HepG2 (cell line): ENCODE measurements at regions not wholly inside any gene's neighbourhood (a gene's known extent, or its start where the extent isn't known, plus 50 kb on each side); places are given as distances from the start of the nearest gene placed in this dataset.

Experiments used
- CTCF ChIP-seq: sonication (generic); formaldehyde crosslinking; IDR thresholded peaks from 2 replicates; pipeline ENCODE4 v1.5.0; 2020; ENCODE audit warnings: mild to moderate bottlenecking, missing genetic modification reagents, moderate library complexity
- GABPB1 ChIP-seq: IDR thresholded peaks from 2 replicates; pipeline ENCODE4 v1.6.1; 2016; ENCODE audit warnings: mild to moderate bottlenecking, missing genetic modification reagents, moderate library complexity, missing compliant biosample characterization
- MYC ChIP-seq: sonication (generic); formaldehyde crosslinking; IDR thresholded peaks from 2 replicates; pipeline ENCODE4 v1.9.0; 2021; ENCODE audit warnings: missing genetic modification reagents, borderline replicate concordance
- POGK ChIP-seq: sonication (generic); formaldehyde crosslinking; conservative IDR thresholded peaks from 2 replicates; pipeline ENCODE4 v1.8.0; 2022; ENCODE audit warnings: mild to moderate bottlenecking, moderate library complexity, missing genetic modification reagents
- POLR2A ChIP-seq, 2 experiments: IDR thresholded peaks; 2 replicates each; pipeline ENCODE4 v1.6.1; 2011; ENCODE audit warnings: low read depth in 2 of 2, low read length in 2 of 2, mild to moderate bottlenecking in 1 of 2, moderate library complexity in 1 of 2; ENCODE audit not compliant: insufficient read depth in 1 of 2
- ZBTB33 ChIP-seq: sonication (generic); formaldehyde crosslinking; IDR thresholded peaks from 2 replicates; pipeline ENCODE4 v1.4.0; 2020; ENCODE audit warnings: missing genetic modification reagents

GRCh38 chr3:35422101-35422500 lies 217.2 kb upstream of the ARPP21 start:
- TF ChIP-seq GABPB1 (CRISPR knock-in tag) (no peak), CTCF (no peak), MYC (no peak), POLR2A (IDR thresholded peaks at IDR 0.05; ENCODE audit: insufficient read depth in 1 of 2, low read depth in 2 of 2, low read length in 2 of 2) (no peak), POGK (CRISPR knock-in tag) (no peak), ZBTB33 (CRISPR knock-in tag) (no peak)
